Dedifferentiated amniotic fluid mesenchymal stem cell (primary cell): ENCODE measurements at regions not wholly inside any gene's neighbourhood (a gene's known extent, or its start where the extent isn't known, plus 50 kb on each side); places are given as distances from the start of the nearest gene placed in this dataset.

Experiments
- DNase-seq: peaks from one replicate; pipeline ENCODE4 v3.0.0-alpha.2; 2016; ENCODE audit errors: extremely low spot score

DNA sequence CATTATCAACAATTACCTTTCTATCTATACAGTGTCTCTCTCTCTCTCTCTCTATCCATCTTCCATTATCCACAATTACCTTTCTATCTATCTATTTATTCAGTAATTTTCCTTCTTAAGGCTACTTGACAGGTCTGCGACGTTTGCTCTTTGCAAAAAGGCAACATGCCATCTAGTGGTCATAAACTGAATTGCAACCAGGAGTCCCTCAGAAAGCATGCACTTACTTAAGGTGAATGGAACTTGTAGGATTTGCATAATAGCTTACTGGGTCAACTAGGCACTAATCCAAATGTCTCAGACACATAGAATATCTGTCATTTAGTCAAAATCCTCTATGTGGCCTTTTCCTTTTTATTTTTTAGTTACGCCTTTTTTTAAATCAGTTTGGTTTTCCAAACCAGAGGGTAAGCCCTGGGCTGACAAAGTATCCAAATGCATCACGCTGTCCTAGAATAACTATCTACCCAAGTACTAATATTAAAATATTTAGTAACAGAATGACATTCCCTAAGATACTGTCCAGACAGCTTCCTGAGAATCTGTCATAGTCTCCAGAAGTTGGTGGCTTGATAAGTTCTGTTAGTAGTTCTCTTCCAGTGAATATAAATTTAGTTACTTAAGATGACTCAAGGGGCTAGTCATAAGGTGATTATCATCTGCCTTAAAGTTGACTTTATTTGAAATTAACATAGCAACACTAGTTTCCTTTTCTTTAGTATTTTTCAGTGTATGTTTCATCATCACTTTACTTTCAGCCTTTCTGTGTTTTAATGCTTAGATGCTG lies 208.3 kb downstream of the PPP1R3A start:
- DNase-seq = peak; percentile 92

DNA sequence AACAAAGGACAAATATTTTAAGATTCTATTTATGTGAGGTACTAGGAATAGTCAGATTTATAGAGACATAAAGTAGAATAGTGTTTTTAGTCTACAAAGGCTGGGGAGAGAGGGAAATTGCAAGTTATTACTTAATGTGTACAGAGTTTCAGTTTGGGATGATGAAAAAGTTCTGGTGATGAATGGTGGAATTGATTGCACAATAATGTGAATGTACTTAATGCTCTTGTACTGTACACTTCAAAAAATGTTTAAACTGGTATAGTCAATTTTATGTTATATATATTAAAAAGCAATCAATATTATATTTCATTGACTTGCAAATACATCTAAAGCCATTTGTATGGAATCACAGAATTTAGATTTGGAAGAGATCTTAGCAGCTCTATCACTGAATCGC lies 213.4 kb downstream of the PPP1R3A start:
- no peak for DNase-seq

DNA sequence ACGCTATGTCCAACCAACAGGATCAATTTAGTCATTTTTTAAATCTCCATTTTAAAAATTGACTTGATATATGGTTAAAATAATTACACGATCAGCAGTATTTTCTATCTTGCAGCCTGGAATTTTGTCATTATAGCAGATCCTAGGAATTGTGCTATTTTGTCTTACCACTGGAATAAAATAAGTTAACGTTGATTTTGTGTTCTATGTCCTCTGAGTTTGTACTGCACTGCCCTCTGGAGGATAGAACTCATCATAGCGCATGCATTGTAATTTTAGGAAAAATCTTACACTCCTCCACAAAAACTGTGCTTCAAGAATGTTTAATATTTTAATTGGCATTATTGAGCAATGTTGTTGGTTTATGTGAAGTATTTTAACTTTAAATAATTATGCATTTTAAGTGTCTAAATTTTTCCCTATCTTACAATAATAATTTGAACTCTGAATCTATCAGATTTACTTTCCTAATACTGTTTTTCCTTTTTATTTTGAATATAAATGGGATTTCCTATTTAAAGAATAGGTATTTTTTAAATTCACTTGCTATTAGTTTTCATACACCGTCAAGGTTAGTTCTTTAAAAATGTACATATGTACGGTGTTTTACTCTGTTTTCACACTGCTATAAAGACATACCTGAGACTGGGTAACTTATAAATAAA lies 220.1 kb downstream of the PPP1R3A start:
- peak; percentile 32 for DNase-seq

- no peak for DNase-seq
These were observed 224.7 kb downstream of the PPP1R3A start for GRCh38 chr7:113694149-113694548.

DNA sequence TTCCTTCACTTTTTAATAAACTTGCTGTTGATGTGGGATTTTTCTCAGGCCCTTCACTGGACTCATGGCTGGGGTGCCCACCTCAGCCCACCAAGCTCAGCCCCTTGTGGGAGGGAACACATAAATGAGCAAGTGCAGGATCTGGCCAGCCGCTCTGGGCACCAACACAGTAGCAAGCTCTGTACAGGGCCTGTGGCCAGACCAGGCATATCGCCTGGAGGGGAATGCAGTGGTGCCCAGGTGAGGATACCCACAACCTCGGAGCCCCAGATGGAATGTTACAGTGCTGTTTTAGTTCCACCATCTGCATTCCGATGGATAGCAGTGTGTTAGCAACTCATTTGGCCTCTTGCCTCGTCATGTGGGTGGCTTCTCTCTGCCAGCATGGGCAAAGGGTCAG lies 234.6 kb downstream of the PPP1R3A start:
- DNase-seq = no peak

DNA sequence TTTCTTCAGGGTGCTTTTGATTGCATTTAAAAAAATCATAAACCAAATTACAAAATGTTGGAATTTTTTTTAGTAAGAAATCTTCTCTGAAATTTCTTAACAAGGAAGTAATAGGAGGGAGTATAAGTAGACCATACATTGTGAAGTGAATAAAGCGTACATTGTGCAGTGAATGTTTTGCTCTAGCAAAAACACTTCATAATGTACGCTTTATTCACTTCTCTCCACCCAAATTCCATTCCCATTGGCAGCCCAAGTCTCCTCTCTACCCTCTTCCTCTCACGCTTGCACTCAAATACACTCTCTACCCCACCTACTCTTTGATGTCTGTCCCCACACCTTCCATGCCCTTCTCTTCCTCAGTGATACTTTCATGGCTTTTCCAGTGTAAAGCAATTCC lies 241.0 kb downstream of the PPP1R3A start:
- DNase-seq = no peak

GRCh38 chr7:113664867-113665266 lies 253.9 kb downstream of the PPP1R3A start:
- no peak for DNase-seq

DNA sequence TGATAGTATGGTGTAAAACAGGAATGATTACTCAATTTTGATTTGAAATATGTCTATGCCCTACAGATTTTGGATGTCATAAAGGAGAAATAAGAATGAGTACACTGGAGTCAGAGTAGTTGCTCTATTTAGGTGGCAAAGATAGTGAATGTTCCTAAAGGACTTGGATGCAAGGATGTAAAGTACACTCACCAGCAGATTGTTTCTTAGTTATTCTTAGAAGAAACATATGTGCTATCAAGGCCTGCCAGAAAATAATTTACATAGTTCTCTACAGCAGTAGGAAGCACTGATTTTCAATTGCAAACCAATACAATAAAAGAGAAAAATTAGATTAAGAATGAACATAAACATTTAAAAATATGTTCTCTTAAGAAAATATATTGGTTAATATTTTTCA lies 259.4 kb downstream of the PPP1R3A start:
- no peak for DNase-seq

- DNase-seq = no peak
These were observed 261.2 kb downstream of the PPP1R3A start for GRCh38 chr7:113657603-113658002.

GRCh38 chr7:113652501-113652900 lies 266.3 kb downstream of the PPP1R3A start:
- no peak for DNase-seq

- no peak for DNase-seq
These were observed 269.3 kb downstream of the PPP1R3A start for GRCh38 chr7:113649556-113649955.

DNA sequence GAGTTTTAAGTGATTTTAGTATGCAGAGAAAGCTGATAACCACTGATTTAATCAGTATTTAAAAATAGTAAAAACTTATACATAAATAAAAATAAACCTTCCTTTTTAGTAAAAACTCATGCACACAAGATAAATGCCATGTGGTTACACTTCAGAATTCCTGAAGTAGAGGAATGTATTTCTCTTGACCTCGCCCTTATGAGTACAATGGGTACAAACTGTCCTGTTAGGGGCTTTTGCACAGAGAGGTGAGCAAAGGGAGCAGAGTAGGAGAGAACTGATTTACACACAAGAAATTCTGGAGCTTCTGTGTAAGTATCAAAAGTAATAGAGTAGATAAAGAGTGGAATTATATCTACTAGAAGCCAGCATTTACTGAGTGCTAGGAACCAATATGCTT lies 279.6 kb downstream of the PPP1R3A start:
- DNase-seq = no peak

GRCh38 chr7:113636727-113637421 lies 281.9 kb downstream of the PPP1R3A start:
- no peak for DNase-seq

DNA sequence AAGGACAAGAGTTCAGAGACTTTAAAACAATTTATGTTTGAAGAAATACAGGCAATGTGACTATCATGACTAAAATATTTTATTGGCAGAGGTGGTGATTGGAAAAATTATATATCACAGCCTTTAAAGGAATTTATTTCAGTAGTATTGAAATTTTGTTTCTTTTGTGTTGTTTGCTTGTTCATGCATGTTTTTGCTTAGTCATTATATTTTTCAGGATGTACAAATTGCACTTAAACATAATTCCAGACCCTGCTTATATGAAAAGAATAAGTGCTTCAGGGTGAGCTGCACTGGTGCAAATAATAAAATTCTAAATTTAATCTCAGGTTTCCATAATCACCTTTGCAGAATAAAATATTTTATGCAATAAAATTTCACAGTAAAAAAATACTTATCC lies 283.3 kb downstream of the PPP1R3A start:
- no peak for DNase-seq

GRCh38 chr7:113633073-113633472 lies 285.7 kb downstream of the PPP1R3A start:
- DNase-seq = no peak

GRCh38 chr7:113628948-113629847 lies 289.6 kb downstream of the PPP1R3A start:
- no peak for DNase-seq

DNA sequence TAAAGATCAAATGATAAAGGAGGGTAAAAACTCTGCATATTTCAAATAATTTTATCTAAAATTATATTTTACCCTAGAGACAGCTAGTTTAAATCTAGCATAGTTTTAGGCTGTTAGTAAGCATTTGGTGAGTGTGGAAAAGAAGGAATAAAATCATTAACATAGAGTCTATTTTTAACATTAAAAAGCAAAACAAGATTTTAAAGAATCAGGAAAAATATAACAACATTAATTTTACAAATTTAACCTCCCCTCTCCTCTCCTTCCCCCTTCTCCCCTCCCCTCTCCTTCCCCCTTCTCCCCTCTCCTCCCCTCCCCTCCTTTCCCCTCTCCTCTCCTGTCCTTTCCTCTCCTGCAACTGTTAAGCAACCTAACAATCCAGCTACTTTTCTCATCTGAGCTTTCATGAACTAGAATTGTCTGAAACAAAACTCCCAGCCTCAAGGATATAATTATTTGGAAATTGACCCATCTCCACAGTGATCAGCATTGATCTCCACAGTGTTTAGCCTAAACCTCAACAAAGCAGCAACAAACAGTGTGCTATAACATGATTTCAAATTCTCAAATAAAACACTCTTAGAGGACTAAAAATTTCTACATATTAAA lies 293.2 kb downstream of the PPP1R3A start:
- no peak for DNase-seq

GRCh38 chr7:113622796-113623195 lies 296.0 kb downstream of the PPP1R3A start:
- no peak for DNase-seq

- no peak for DNase-seq
These were observed 308.2 kb downstream of the PPP1R3A start for GRCh38 chr7:113610572-113610971.

GRCh38 chr7:113608782-113609181 lies 310.0 kb downstream of the PPP1R3A start:
- DNase-seq = no peak

DNA sequence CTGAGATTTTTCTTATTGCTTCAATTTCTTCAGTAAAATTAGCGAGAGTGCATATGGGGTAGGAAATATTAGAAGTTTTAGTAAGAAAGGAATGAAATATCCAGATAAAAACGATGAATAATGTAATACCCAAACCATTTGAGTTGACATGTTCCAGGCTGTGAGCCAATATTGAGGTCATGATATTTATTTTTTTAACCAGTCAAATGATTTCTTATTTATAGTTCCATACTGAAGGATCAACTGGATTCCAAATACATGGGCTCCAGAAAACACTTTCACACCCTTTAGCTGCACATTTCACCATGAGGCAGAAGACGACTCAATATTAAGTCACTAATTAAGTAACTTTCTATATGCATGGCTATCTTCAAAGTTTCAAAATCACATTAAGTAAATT lies 312.5 kb downstream of the PPP1R3A start:
- no peak for DNase-seq
